Neural cell (in vitro differentiated cells): ENCODE measurements at regions not wholly inside any gene's neighbourhood (a gene's known extent, or its start where the extent isn't known, plus 50 kb on each side); places are given as distances from the start of the nearest gene placed in this dataset.

Experiments
- H2AFZ ChIP-seq: fragments of 200-600, 300-800 bp; sonication (generic), shearing (Covaris generic); 2 replicates; pipeline ENCODE4 v1.6.0; 2014; ENCODE audit warnings: low read depth, mild to moderate bottlenecking, antibody characterized with exemption, low read length, moderate library complexity
- H3F3A ChIP-seq: fragments of 200-600 bp; shearing (Covaris generic); 2 replicates; pipeline ENCODE4 v1.6.1; 2016; ENCODE audit warnings: mild to moderate bottlenecking, moderate library complexity, mixed read lengths, antibody characterized with exemption, low read length; ENCODE audit not compliant: insufficient read depth, poor library complexity, severe bottlenecking
- H3K27ac ChIP-seq: fragments of 200-600, 300-800 bp; sonication (generic), shearing (Covaris generic); 2 replicates; pipeline ENCODE4 v1.5.1; 2014; ENCODE audit warnings: mild to moderate bottlenecking, low read length, moderate library complexity
- H3K27me3 ChIP-seq: fragments of 300-800, 200-600 bp; sonication (generic), shearing (Covaris generic); 2 replicates; pipeline ENCODE4 v1.6.0; 2014; ENCODE audit warnings: mild to moderate bottlenecking, low read depth, low read length, moderate library complexity; ENCODE audit not compliant: insufficient read depth
- H3K36me3 ChIP-seq: fragments of 300-800, 200-600 bp; sonication (generic), shearing (Covaris generic); 2 replicates; pipeline ENCODE4 v1.5.1; 2014; ENCODE audit warnings: mild to moderate bottlenecking, antibody characterized with exemption, low read length, moderate library complexity; ENCODE audit not compliant: insufficient read depth
- H3K4me2 ChIP-seq: fragments of 300-800, 200-600 bp; sonication (generic), shearing (Covaris generic); 2 replicates; pipeline ENCODE4 v1.6.0; 2014; ENCODE audit warnings: mild to moderate bottlenecking, low read length
- H3K4me3 ChIP-seq: fragments of 300-800, 200-600 bp; sonication (generic), shearing (Covaris generic); 2 replicates; pipeline ENCODE4 v1.5.1; 2014; ENCODE audit warnings: mild to moderate bottlenecking, low read length, moderate library complexity
- H3K79me2 ChIP-seq: fragments of 200-600 bp; shearing (Covaris generic); replicated peaks from 2 replicates; pipeline ENCODE4 v1.6.0; 2014; ENCODE audit warnings: mild to moderate bottlenecking, low read length, moderate library complexity; ENCODE audit not compliant: insufficient read depth
- H3K9ac ChIP-seq: fragments of 300-800, 200-600 bp; sonication (generic), shearing (Covaris generic); 2 replicates; pipeline ENCODE4 v1.6.1; 2016; ENCODE audit warnings: mild to moderate bottlenecking, low read length, mixed read lengths
- H3K9me2 ChIP-seq: fragments of 200-600 bp; shearing (Covaris generic); 2 replicates; pipeline ENCODE4 v1.6.1; 2016; ENCODE audit warnings: mild to moderate bottlenecking, low read length, mixed read lengths; ENCODE audit not compliant: insufficient read depth
- H3K9me3 ChIP-seq: fragments of 200-600, 300-800 bp; sonication (generic), shearing (Covaris generic); 2 replicates; pipeline ENCODE4 v1.6.1; 2016; ENCODE audit warnings: mild to moderate bottlenecking, mixed run types, low read length, moderate library complexity, mixed read lengths
- H4K20me1 ChIP-seq: fragments of 200-600 bp; shearing (Covaris generic); 2 replicates; pipeline ENCODE4 v1.6.1; 2016; ENCODE audit warnings: mild to moderate bottlenecking, mixed run types; ENCODE audit not compliant: insufficient read depth
- CTCF ChIP-seq: fragments of 450-650 bp; IDR thresholded peaks from 2 replicates; pipeline ENCODE4 v1.5.1; 2014; ENCODE audit warnings: antibody characterized with exemption, mild to moderate bottlenecking, moderate library complexity; ENCODE audit not compliant: poor library complexity, severe bottlenecking
- EP300 ChIP-seq: fragments of 450-650 bp; conservative IDR thresholded peaks from 2 replicates; pipeline ENCODE4 v1.6.1; 2014; ENCODE audit warnings: antibody characterized with exemption, mild to moderate bottlenecking, moderate library complexity; ENCODE audit not compliant: poor library complexity, severe bottlenecking
- EZH2 ChIP-seq: fragments of 200-600, 300-800 bp; shearing (Covaris generic), sonication (generic); IDR thresholded peaks from 2 replicates; pipeline ENCODE4 v1.6.1; 2014; ENCODE audit warnings: antibody characterized with exemption, low read length, borderline replicate concordance, mild to moderate bottlenecking; ENCODE audit not compliant: insufficient read depth, poor library complexity, severe bottlenecking
- MXI1 ChIP-seq: fragments of 450-650 bp; conservative IDR thresholded peaks from 2 replicates; pipeline ENCODE4 v1.6.1; 2014; ENCODE audit warnings: antibody characterized with exemption, mild to moderate bottlenecking; ENCODE audit not compliant: poor library complexity, severe bottlenecking
- POLR2AphosphoS5 ChIP-seq: IDR thresholded peaks from 2 replicates; pipeline ENCODE4 v1.6.1; 2012
- RAD21 ChIP-seq: fragments of 450-650 bp; conservative IDR thresholded peaks from 2 replicates; pipeline ENCODE4 v1.6.1; 2014; ENCODE audit warnings: antibody characterized with exemption, mild to moderate bottlenecking, moderate library complexity
- REST ChIP-seq: IDR thresholded peaks from 2 replicates; pipeline ENCODE4 v1.6.1; 2012; ENCODE audit warnings: borderline replicate concordance
- SMC3 ChIP-seq: fragments of 450-650 bp; conservative IDR thresholded peaks from 2 replicates; pipeline ENCODE4 v1.6.1; 2014; ENCODE audit warnings: antibody characterized with exemption, mild to moderate bottlenecking, moderate library complexity; ENCODE audit not compliant: poor library complexity
- TAF1 ChIP-seq: IDR thresholded peaks from 2 replicates; pipeline ENCODE4 v1.6.1; 2012; ENCODE audit warnings: low read depth

- no peak overlapping the region for H3K27ac ChIP-seq
- H3K4me3 ChIP-seq: no peak overlapping the region
- no peaks in the 10 kb centered on the region for H3F3A ChIP-seq
- no peak overlapping the region for H3K9ac ChIP-seq
- no peaks in the 10 kb centered on the region for H3K9me3 ChIP-seq
- no peaks in the 10 kb centered on the region for H3K27me3 ChIP-seq
- H3K9me2 ChIP-seq: no peaks in the 10 kb centered on the region
- no peak overlapping the region for H2AFZ ChIP-seq
- no peak overlapping the region for H3K4me2 ChIP-seq
- no peaks in the 10 kb centered on the region for H3K36me3 ChIP-seq
- H4K20me1 ChIP-seq: no peaks in the 10 kb centered on the region
- TF ChIP-seq POLR2AphosphoS5 (no peak), TAF1 (no peak), CTCF (no peak), EP300 (no peak), RAD21 (no peak), REST (no peak), EZH2 (no peak), MXI1 (no peak), SMC3 (no peak)
- H3K79me2 ChIP-seq: no peaks in the 10 kb centered on the region
Observed at GRCh38 chr13:84571264-84571663, 689.0 kb upstream of the SLITRK1 start.

- Histone ChIP-seq H3K9me2 (no peaks in the 10 kb centered on the region), H3K9ac (no peak overlapping the region), H3K4me3 (no peak overlapping the region), H4K20me1 (no peaks in the 10 kb centered on the region), H2AFZ (no peak overlapping the region), H3K4me2 (no peak overlapping the region), H3K27me3 (no peaks in the 10 kb centered on the region), H3K27ac (no peak overlapping the region), H3F3A (no peaks in the 10 kb centered on the region), H3K79me2 (no peaks in the 10 kb centered on the region), H3K36me3 (no peaks in the 10 kb centered on the region), H3K9me3 (no peaks in the 10 kb centered on the region)
- TF ChIP-seq REST: no peak
- no peak for TF ChIP-seq TAF1
- no peak for TF ChIP-seq POLR2AphosphoS5
- TF ChIP-seq CTCF: no peak
- TF ChIP-seq MXI1: no peak
- TF ChIP-seq EP300: no peak
- no peak for TF ChIP-seq EZH2
- TF ChIP-seq RAD21: no peak
- no peak for TF ChIP-seq SMC3
Observed at GRCh38 chr13:84570831-84571230, 688.6 kb upstream of the SLITRK1 start.
